Stimulated activated CD8-positive, alpha-beta memory T cell treated with anti-CD3 and anti-CD28 coated beads, Interleukin-2, amount 100 ng/mL, for 1 hour (primary cell): ENCODE measurements at regions not wholly inside any gene's neighbourhood (a gene's known extent, or its start where the extent isn't known, plus 50 kb on each side); places are given as distances from the start of the nearest gene placed in this dataset.

Experiments used
- DNase-seq, 2 donors: peaks; one replicate each; pipeline ENCODE4 v3.0.0-alpha.2; 2020; ENCODE audit warnings: low read depth in 2 of 2

DNA sequence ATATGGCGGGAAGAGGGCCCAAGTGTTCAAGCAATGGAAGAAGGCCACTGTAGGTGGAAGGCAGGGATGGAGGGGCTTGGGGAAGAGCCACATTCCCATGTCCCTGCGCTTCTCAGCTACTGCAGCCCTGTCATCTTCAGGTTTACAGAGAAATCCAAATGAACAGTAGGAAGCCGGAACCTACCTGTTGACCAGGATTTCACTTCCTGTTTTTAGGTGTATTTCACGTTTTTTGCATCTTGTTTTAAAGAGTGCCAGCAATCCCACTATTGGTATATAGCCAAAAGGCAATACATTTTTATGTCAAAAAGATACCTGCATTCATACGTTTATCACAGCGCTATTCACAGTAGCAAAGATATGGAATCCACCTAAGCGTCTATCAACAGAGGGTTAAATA, 159.2 kb downstream of the SLC35B3 start:
- DNase-seq = no peak

DNA sequence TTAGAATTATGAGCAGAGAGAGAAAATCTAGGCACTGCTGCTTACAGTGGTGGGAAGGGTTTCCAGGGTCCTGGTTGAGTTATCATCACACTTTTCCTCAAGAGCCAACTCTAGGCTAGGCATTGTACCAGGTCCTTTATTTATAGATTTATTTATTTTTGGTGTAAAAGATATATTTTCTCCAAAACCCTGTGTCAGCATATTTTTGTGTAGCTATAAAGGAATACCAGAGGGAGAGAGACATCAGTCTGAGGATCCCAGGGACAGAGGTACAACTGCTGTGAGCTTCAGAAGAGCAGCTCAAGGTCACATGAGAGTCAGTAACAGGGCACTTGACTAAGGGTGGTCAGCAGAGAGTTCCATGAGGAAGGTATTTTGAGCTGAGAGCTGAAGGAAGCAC, 159.7 kb downstream of the SLC35B3 start:
- no peak for DNase-seq

DNA sequence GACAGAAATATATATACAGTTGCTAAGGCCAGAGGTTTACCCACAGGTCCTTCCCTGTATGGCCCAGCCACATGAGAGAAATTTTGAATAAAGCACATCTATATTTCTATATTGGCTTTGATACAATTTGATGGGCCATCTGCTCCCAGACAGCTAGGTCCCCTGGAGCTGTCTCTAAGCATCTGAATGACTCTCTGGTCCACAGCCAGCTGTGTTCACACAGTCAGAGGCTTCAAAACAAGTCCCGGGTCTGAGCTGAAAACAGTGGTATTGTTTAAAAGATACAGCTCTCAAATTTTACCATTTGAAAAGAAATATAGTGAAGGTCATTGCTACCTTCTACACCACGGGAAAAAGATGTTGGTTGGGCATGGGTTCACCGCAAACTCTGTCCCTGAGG, 161.1 kb downstream of the SLC35B3 start:
- no peak for DNase-seq

DNA sequence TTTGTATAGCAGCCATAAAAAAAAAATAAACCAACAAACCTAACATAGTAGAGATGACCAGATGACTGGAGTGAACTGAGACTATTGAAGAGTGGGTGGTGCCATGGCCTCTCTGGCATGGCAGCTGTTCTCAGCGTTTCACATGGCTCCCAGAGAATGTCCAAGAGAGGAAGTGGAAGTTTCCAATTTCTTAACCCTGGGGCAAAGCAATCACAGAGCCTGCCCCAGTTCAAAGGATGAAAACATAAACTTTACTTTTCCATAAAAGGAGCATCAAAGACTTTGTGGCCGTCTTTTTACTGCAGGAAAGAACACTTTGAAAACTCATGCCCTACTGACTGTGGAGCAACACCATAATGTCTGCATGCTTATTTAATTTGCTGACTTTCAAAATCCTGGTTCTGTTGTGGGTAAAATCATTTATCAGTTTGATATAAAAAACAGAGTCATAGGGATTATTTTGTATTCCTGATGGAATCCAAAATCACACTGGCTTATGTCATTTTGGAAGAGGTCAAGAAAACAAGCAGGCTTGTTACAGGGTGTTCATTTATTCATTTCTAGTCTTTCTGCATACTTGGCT, 165.4 kb downstream of the SLC35B3 start:
- DNase-seq = no peak

DNA sequence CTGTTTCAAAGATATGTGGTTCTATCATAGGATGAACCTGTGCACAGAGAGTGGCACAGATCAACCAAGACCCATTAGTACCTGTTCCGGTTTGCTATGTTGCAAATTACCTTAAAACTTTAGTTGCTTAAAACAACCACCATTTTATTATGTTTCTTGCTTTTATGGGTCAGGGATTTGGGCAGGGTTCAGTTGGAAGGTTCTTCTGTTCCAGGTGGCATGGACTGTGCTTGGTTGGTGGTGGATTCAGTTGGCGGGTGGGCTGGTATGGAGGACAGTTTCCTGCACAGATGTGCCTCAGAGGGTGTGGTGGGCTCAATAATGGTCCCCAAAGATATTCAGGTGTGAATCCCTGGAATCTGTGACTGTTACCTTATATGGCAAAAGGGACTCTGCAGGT, 166.3 kb downstream of the SLC35B3 start:
- DNase-seq = no peak

DNA sequence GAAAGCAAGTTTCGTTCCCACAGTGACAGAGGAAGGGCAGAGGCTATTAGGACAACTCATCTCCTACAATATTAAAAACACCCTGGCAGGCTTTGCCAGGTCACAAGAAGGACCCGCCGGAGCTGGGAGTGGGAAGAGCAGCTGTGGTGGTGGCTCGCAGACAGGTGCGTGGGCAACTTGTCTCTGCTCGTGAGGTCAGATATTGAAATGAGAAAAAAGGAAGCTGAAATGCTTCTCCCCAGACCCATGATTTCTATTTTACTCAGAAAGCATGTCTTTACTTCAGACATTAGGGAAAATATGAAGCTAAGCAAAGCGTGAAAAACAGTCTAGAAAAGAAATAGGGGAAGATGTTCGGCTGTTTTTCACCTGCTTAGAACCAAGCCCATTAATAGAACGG, 166.3 kb upstream of the EEF1E1 start:
- DNase-seq = no peak

DNA sequence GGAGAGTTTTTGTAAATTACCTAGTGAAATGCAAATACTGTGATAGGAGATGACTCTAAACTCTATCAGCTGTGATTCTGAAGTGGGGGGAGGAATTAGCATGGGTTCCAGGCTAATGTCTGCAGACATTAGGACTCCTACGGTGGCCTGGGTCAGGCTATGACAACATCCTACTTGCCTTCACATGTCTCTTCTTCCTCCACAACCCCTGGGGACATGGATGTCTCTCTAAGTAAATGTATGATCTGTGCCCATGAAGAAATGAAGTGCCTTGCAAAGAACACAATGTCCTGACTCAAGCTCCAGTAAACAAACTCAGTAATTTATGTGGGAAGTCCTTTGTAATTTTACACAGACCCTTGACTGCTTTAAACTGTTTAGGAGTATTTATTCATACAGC, 165.8 kb upstream of the EEF1E1 start:
- DNase-seq = no peak

DNA sequence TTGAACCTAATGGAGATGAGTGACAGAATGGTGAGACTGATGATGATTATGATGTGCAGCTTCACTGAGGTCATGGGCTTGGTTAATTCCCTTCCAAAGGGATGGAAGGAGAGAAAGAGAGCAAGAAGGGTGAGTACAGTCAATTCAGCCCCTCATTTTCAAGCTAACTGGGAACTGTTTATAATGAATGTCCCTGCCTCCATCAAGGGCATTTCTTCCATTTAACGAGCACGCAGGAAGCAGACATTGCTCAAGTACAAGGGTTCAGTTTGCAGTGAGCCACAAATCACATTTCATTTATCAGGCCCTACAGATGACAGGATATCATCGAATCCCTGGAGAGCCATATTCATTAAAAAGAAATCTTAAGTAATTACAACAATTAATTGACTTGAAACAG, 158.3 kb upstream of the EEF1E1 start:
- no peak for DNase-seq

DNA sequence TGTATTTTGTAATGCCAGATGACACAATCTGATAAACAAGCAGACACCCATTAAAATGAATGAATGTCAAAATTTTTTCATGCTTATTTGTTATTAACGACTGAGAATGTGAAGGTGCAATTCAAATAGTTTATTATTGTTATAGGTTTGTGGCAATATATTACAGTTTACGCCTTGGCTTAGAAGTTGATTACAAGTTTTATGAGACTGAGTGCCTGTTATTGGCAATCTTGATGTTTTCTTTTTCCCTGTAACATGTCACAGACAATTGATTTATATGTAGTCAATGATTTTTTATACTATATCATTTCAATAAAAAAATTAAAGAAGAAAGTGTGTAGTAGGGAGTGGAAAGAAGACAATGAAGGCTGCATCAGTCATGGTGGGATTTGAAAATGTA, 144.1 kb upstream of the EEF1E1 start:
- no peak for DNase-seq

DNA sequence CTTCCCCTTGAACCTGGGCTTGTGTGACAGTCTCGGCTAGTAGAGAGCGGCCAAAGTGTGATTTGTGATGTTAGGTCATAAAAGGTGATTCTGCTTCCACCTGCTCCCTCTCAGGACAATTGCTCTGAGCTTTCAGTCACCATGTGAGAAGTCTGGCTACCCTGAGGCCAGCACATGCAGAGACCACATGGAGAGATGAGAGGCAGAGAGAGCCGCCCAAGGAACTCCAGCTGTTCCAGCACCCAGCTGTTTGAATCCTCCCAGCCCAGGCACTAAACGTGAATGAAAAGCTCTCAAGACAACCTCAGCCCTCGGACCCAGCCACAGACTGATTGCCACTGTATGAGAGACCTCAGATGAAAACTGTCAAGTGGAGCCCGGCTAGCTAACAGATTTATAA, 143.4 kb upstream of the EEF1E1 start:
- DNase-seq = no peak

DNA sequence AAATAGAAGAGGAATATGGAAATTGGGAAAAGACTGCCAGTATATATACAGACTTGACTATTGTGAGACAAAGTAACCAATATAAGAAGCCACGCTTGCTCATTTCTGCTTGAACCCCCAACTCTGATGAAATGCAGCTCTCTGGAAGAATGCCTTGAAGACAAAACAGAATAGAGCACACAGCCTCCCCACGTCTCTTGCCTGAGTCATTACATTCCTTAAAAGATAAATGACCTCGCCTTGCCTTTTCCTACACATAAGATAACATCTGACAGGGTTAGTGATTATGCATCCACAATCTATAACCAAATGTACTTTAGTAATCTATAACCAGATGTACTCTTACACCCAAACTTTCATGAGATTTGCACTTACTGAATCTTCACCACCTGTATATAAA, 141.1 kb upstream of the EEF1E1 start:
- no peak for DNase-seq

DNA sequence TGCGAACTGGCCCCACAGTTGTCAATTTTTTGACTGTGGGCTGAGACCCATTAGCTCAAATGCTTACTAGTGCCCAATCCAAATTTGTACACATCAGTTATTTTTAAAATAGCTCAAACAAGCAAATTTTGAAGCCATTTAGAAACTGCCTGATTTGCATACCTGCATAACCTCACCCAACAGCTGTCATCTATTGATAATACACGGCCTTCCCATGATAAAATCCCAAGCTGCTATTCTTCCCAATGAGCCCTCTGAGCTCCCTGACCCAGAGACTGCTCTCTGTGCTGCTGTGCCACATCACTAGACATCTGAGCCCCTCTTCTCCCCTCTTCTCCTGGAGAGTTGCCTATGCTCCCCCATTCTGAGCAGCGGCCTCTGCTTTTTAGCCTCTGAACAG, 140.5 kb upstream of the EEF1E1 start:
- DNase-seq = no peak

DNA sequence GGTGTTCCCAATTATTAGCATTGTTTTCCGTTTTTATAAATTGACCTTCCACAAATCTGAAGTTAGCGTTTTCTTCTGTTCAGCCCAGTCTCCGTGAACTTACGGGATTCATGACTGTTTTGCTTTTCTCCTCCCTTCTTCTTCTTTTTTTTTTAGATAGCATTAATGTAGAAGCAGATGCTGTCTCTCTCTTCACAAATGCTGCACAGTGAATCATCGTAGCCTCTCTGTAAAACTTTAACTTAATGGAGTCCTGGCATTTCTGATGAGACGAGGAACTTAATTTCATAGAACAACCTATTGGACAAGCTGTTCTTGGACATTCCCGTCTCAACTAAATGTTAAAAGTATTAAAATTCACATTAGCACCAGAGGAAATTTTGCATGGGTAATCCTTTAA, 138.0 kb upstream of the EEF1E1 start:
- no peak for DNase-seq

DNA sequence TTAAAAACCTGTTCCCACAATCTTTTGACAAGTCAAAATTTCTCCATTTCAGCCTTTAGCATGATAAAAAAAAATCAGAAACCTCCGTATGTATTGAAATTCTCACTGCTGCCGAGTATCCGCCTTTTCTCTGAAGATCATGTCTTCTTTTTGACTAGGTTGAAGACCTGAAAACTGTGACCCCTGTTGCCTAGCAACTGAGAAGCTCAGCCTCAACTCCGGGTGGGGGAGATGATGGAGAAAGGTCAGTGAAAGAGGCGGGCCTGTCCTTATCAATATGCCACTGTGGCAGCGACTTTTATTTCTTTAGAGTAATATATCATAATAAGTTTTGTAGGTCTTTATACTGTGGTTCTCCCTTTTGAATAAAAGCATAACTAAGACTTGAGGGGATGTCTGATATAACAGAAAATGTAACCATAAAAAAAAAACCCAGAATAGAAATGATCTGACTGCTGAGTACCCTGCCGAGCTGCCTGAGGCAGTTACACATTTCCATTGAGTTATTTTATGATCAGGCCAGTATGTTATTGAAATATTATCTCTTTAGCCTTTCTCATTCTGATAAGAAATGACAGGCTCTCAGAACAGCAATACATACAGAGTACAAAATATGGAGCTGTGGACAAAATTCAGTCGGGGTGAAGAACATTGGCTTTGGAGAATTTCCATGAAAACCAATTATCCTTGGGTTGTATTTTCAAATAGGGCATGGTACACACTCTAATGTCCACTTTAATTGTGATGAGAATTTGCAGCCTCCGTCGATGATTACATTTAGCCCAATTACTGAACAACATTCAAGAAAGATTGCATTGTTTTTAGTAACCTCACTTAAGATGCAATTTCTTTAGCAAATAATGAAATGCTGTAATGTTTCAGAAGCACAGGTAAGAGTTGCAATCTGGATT, 136.7 kb upstream of the EEF1E1 start:
- no peak for DNase-seq

DNA sequence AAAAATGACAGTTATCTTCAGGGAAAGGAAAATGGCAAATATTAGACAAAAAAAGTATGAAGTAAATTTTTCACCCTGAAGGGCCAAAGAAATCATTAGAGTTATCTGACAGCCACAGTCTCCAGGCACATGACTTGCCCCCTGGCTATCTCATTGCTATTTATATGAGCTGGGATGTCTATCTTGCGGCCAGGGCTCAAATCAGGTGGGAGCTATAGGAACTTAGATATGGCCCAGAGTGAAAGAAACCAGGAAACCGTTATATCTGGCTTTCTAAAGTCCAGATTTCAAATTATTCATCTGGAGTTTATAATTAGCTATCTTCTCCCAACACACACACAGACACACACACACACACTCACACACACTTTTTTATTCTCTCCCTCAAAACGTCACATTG, 135.3 kb upstream of the EEF1E1 start:
- no peak for DNase-seq

DNA sequence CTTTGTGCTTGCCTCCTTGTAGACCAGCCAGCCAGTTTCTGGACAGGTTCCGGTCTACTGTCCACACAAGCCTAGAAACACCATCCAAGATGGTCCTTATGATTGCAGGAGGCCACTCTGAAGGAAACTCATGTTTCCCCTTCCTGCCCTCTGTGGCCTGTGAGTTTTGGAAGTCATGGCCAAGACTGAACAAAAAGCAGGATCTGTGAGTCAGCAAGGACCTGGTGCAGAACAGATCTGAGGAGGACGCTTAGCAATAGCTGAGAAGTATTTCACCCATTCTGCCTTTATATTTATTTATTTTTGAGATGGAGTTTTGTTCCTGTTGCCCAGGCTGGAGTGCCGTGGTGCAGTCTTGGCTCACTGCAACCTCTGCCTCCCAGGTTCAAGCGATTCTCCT, 134.6 kb upstream of the EEF1E1 start:
- DNase-seq = no peak

DNA sequence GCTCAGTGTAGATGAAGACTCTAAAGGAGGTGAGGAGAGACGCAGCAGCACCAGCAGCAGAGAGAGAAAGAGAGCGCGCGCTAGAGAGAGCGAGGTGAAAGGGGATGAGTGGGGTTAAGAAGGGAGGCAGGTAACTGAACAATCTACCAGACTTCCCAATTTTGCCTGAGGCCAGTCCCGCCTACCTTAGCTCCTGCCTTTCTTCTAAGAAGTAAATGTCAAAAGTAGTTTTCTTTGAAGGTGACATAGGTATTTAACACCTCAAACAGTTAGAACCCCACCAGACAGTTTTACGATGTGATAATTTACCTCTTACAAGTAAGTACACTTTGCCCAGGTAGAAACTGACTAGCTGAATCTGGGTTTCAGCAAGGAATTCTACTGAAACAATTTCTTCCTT, 132.0 kb upstream of the EEF1E1 start:
- DNase-seq = no peak

DNA sequence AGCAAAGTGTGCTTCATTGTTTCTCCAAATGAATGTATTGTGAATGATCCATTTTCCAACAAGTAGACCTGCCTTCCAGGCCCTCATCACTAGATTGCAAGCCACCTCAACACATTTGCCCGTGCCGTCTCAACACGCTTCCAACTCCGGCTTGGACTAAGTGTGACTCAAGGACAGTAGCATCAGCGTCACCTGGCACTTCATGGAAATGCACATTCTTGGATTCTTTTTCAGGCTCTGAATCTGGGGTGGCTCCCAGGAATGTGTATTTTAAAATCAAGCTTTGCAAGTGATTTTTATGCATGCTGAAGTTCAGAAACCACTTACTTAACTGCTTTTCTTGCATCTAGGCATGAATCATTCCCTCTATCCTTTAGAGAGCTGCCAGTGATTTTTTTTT, 129.6 kb upstream of the EEF1E1 start:
- no peak for DNase-seq

DNA sequence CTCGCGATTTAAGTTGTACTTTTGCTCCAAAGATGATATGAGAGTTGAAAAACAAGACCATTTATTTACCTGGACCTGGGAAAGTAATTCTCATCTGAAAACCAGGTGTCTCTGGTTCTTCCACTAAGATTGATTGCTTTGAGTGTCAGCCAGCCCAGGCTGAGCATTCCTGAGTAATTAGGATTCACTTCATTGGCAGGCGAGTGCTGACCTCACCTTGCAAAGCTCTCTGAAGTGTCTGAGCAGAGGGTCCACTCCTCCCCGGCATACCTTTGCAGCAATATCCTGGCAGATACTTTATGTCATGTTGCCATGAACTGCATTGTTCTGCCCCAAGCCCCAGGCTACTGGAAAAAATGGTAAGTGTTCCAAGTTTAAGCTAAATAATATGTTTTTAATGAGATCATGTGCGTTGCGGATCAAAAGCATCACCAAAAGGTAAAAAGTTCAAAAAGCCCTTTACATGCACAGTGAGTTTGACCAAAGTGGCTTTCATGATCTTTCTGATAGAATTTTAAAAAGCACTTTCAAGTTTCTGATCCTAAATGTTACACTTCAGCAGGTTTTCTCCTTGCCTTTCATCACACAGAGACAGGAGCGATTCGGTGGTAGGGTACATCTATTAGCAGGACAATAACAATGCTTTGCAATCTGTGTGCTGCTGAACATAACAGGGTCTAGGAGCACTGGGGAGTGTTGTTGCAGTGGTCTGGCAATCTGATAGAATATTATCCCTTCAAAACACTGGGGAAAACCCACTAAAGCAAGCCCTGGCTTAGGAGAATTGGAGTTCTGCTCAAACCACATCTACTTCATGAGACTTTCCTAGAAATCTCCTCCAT, 127.8 kb upstream of the EEF1E1 start:
- DNase-seq = no peak

DNA sequence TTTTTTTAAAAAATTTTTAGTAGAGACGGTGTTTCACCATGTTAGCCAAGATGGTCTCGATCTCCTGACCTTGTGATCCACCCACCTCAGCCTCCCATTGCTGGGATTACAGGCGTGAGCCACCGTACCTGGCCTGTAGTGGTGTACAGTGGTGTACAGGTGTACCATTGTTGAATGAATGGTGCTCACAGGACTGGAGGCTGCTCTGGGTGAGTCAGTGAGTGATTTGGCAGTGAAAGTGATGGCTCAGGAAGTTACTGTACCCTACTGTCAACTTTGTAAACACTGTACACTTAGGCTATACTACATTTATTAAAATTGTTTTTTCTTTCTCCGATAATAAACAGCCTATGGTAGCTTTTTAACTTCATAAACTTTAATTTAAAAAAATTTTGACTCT, 122.8 kb upstream of the EEF1E1 start:
- DNase-seq = no peak

DNA sequence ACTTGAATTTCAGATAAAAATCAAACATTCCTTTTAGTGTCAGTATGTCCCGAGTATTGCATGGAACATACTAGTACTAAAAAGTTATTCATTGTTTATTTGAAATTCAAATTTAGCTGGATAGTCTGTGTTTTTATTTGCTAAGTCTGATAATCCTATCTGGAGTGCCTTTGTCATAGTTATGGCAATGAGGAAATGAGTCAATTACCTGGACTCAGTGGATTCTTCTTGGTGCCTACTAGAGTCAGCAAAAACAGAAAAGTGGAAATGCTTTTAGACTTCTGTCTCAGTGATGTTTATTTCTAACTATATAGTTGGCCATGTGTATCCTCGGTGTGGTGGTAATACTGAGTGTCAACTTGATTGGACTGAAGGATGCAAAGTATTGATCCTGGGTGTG, 121.3 kb upstream of the EEF1E1 start:
- no peak for DNase-seq

DNA sequence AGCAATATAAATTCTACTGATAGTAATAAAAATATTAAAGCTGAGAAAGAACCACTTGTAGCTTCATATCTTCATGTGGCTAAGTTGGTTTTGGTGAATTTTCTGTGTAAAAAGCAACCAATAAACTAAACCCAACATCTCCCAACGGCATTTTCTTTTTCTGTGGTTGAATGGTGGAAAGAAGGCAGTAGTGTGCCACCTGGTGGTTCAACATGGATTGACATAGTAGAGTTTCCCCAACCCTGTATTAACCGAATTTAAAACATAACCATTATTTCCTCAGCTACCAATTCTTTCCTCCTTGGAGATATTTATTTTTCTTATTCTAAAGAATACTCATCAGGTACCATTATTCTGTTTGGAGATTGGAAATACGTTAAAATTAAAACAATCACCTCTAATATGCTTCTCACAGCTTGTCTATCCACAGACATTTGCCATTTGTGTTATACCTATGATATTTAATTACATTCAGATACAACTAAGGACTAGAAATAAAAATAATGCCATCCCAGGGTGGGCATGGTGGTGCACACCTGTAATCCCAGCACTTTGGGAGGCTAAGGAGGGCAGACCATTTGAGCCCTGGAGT, 117.1 kb upstream of the EEF1E1 start:
- DNase-seq = peak in 1 of 2 donors; percentile 16
